C4-2B (cell line): ENCODE measurements at regions not wholly inside any gene's neighbourhood (a gene's known extent, or its start where the extent isn't known, plus 50 kb on each side); places are given as distances from the start of the nearest gene placed in this dataset.

Experiments used
- H3K27ac ChIP-seq: fragments of 450-650 bp; 2 replicates; pipeline ENCODE4 v1.5.1; 2017
- ZFX ChIP-seq: fragments of 450-650 bp; IDR thresholded peaks from 2 replicates; pipeline ENCODE4 v1.6.1; 2017
- TF ChIP-seq, protein P1 (sequence below): fragments of 450-650 bp; conservative IDR thresholded peaks from 2 replicates; pipeline ENCODE4 v1.5.1; 2017; ENCODE audit warnings: mild to moderate bottlenecking

DNA sequence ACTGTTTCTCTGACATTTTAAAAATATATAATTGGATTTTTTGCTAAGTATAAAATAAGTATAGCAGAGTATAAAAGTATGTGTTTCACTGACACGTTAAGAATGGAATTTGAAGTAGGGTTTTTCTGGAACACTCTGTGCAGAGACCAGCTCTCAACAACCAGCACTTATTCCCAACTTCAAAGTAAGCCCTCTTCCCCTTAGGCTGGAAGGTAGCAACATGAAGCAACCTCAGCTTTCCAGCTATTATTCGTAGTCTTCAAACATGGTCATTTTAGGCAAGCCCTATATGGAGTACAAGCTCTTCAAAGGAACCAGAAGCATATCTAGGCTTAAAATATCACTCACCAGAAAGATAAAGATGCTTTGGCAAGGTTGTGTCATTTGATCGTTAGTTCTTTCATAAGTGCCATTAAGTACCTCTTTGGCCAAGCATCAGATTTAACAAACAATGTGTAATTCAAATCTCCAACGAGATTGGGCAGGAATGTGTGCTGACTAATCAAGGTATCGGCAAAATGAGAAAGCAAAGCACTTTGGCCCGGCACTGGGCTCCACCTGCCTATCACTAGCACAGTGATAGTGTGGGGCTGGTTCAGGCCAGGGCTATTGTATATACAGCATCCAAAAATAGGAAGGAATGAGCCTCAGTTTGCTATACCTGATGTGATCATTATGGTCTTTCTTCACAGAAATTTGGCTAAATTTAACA, 95.9 kb upstream of the FREM2 start:
- TF ChIP-seq, protein P1, sequence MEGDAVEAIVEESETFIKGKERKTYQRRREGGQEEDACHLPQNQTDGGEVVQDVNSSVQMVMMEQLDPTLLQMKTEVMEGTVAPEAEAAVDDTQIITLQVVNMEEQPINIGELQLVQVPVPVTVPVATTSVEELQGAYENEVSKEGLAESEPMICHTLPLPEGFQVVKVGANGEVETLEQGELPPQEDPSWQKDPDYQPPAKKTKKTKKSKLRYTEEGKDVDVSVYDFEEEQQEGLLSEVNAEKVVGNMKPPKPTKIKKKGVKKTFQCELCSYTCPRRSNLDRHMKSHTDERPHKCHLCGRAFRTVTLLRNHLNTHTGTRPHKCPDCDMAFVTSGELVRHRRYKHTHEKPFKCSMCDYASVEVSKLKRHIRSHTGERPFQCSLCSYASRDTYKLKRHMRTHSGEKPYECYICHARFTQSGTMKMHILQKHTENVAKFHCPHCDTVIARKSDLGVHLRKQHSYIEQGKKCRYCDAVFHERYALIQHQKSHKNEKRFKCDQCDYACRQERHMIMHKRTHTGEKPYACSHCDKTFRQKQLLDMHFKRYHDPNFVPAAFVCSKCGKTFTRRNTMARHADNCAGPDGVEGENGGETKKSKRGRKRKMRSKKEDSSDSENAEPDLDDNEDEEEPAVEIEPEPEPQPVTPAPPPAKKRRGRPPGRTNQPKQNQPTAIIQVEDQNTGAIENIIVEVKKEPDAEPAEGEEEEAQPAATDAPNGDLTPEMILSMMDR = no peak
- no peak overlapping the region for H3K27ac ChIP-seq

DNA sequence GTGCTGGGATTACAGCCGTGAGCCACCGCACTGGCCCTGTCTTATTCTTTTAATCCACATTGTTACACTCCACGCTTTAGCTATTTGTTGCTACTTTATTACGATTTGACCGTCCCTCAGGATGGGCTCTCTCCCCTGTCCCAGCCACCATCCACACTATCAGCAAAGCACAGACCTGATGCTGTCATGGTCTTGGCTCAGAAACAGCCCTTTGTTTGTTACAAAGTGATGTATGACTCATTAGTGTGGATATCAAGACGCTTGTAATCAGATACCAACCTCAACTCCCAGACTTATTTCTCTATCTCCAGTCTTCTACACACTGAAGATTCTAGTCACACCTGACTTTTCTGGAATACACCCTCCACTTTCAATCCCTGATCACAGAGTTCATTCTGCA, 84.6 kb upstream of the FREM2 start:
- H3K27ac ChIP-seq = no peak overlapping the region
- TF ChIP-seq, protein P1 = no peak
- no peak for TF ChIP-seq ZFX

DNA sequence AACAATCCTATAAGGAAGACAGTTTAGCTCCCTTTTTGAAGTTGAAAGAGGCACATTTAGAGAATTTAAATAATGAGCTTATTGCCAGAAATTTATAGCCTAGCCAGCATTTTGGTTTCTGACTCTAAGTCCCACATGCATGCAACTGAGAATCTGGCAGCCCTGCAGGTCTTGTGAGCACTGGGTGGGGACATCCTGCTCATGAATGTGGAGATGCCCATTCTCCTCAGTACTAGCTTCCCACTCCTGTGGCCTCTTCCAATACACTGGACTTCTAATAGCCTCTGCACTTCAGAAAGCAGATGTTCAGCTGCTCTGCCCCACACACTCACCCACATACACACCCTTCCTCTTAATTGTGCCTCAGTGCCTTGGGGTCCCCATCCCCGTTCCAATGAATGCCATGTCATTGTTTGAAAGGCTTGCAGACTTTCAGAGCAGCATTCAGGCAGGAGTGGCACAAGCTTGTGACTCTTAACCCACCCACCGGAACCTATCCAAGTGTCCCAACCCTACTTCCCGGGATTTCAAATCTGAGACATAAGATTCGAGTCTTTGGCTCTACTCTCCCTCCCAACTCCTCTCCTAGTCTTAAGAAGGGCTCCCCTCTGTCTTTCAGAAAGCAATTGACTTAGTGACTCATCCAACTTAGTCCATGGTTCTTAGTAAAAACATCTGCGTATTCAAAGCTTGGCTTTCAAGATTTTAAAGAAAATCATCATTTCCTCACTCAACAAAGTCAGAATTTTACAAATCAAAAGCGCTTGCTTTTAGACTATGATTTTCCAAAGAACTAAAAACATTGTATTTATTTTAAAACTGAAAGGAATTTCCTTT, 80.0 kb upstream of the FREM2 start:
- no peak overlapping the region for H3K27ac ChIP-seq
- TF ChIP-seq, protein P1 = no peak
- TF ChIP-seq ZFX = no peak

DNA sequence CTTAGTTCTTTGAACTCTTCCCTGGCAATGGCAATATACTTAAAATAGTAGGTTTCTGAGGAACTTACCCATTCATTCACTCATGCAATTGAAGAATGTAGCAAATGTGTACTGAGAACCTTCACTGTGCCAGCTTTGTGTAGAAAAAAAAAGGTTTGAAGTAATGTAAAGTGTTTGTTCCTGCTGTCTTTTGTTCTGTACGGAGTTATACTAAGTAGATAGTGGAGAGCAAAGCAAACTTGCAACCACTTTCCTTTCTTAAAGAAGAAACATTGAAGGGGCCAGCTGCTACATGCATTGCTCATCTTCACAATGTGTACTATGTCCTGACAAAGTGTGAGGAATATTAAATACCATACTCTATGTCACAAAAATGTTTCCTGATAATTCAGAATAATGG, 68.9 kb upstream of the FREM2 start:
- no peak overlapping the region for H3K27ac ChIP-seq
- no peak for TF ChIP-seq ZFX
- TF ChIP-seq, protein P1 = no peak

DNA sequence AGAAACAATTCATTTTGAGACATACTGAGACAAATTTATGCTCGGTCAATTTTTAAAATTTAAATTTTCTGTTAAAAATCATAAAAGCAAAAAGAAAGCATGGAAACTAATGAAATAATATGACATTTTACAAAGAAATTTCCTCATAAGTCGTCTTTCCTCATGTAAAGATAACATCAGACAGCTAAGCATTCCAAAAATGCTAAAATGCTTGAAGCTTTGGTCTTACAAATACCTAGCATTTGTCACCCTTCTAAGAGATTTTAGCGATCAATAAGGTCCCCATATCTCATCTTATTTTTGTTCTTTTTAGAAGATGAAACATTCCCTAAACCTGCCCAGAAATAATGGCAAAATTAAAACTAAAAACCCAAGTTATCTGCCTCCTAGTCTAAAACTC, 68.5 kb upstream of the FREM2 start:
- H3K27ac ChIP-seq = no peak overlapping the region
- TF ChIP-seq ZFX = no peak

DNA sequence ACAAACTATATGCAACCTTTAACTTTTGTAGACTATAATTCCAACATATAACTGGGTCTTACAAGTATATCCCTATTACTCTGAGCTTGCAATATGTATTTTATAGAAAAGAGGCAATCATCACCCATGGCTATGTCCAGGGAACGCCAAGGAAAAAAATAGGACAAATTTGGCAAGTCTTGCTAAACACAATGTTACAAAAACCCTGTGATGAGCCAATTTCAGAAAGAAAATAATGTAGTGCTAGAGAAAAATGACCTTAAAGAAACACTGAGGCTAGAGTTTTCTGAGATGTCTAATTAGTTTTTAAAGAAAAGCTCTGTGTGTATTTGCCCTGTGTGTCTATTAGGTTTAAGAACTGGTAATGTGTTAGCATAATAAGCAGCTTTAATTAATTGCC, 68.0 kb upstream of the FREM2 start:
- TF ChIP-seq, protein P1 = no peak
- TF ChIP-seq ZFX = no peak

DNA sequence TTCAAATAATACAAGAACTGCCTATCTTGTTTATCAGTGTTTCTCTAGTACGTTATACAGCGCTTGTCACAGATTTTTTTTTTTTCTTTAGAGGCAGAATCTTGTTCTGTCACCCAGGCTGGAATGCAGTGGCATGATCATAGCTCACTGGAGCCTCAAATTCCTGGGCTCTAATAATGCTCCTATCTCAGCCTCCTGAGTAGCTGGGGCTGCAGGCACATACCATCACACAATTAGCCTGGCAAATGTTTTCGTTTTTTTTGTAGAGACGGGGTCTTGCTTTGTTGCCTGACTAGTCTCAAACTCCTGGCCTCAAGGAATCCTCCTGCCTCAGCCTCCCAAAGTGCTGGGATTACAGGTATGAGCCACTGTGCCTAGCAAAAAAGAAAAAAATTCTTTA, 66.0 kb upstream of the FREM2 start:
- no peak overlapping the region for H3K27ac ChIP-seq
- no peak for TF ChIP-seq ZFX
- TF ChIP-seq, protein P1 = no peak

More for the DNA sequence above, 68.0 kb upstream of the FREM2 start:
- no peak overlapping the region for H3K27ac ChIP-seq
